ENCODE measurements at regions not wholly inside any gene's neighbourhood (a gene's known extent, or its start where the extent isn't known, plus 50 kb on each side); places are given as distances from the start of the nearest gene placed in this dataset.

DNA sequence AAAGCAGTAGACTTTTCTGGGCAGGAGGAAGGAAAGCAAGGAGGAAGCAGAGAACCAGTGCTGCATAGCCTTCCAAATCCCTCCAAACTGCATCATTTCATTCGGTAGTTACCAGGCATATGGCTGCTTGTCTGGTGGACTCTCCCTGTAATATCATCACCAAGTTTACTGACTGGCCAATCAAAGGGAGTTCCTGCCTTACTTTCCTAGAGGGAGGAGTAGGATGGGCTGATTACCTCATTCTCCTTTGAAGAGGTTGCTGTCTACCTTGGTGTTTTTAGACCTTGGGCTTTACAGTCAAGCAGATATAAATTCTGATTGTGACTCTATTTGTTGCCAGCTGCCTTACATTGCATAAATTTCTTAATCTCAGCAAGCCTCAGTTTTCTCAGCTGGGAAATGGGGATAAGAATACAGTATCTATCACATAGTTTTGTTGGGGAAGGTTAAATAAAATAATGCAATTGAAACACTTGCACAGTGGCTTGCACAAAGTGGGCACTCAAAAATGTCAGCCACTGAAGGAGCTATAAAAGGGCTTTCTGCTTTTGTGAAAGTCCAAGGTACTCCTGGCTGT, 297.3 kb upstream of the PROX1 start (continued):
- no peak for TF ChIP-seq TCF12 (IDR thresholded peaks at IDR 0.05)
- TF ChIP-seq RFX5 (IDR thresholded peaks at IDR 0.05; ENCODE audit: low read length): no peak
- TF ChIP-seq ELF1 (IDR thresholded peaks at IDR 0.05): no peak
- no peak for TF ChIP-seq EZH2phosphoT487 (IDR thresholded peaks at IDR 0.05; ENCODE audit: borderline replicate concordance, low read depth)

DNA sequence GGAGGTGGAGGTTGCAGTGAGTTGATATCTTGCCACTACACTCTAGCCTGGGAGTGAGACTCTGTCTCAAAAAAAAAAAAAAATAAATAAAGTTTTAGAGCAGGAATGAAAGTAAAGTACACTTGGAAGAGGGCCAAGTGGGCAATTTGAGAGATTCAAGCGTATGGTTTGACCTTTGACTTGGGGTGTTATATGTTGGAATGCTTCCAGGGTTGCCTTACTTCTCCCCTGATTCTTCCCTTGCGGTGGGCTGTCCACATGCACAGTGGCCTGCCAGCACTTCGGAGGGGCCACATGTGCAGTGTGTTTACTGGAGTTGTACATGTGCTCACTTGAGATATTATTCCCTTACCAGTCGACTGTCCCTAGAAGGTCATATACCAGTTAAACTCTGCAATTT, 295.5 kb upstream of the PROX1 start:
- H3K9ac ChIP-seq: no peak overlapping the region
- H3K27ac ChIP-seq (ENCODE audit: low read depth in 2 of 2, low read length in 1 of 2): no peak overlapping the region
- H3K79me2 ChIP-seq (ENCODE audit: insufficient read depth): no peaks in the 10 kb centered on the region
- no peaks in the 10 kb centered on the region for H3K9me2 ChIP-seq
- CTCF ChIA-PET: no interaction called here
- no peak overlapping the region for H3K4me3 ChIP-seq (ENCODE audit: low read depth in 2 of 2, low read length in 1 of 2)
- POLR2A ChIA-PET: no interaction called here
- peaks cover 0 to 2% of the 10 kb centered on the region in 2 experiments; a peak in 1 of 4 replicates for H3K4me1 ChIP-seq (ENCODE audit: control insufficient read depth in 1 of 2, insufficient read depth in 2 of 2, low read depth in 1 of 2, low read length in 1 of 2)
- 35% methylated on average over 4 of the region's 4 CpGs for WGBS (ENCODE audit: low lambda C conversion rate)
- DNase-seq: no peak
- no peaks in the 10 kb centered on the region for H3K27me3 ChIP-seq (ENCODE audit: insufficient read depth)
- no peaks in the 10 kb centered on the region for H3K9me3 ChIP-seq
- no peaks in the 10 kb centered on the region for H3K36me3 ChIP-seq (replicated peaks in 1 of 2; ENCODE audit: control insufficient read depth in 1 of 2, insufficient read depth in 2 of 2, low read length in 1 of 2)
- H2AFZ ChIP-seq (ENCODE audit: low read depth): no peak overlapping the region
- no peaks in the 10 kb centered on the region for H4K20me1 ChIP-seq (ENCODE audit: insufficient read depth)
- H3K4me2 ChIP-seq: no peak overlapping the region
- H3F3A ChIP-seq (replicated peaks; ENCODE audit: insufficient read depth): no peaks in the 10 kb centered on the region
- TF ChIP-seq TCF12 (IDR thresholded peaks at IDR 0.05): no peak
- TF ChIP-seq FOXM1 (IDR thresholded peaks at IDR 0.05; ENCODE audit: low read depth): no peak
- TF ChIP-seq MXI1 (IDR thresholded peaks at IDR 0.05; ENCODE audit: low read depth, low read length): no peak
- TF ChIP-seq SIN3A (IDR thresholded peaks at IDR 0.05; ENCODE audit: borderline replicate concordance, low read depth, low read length): no peak
- TF ChIP-seq, protein P1, sequence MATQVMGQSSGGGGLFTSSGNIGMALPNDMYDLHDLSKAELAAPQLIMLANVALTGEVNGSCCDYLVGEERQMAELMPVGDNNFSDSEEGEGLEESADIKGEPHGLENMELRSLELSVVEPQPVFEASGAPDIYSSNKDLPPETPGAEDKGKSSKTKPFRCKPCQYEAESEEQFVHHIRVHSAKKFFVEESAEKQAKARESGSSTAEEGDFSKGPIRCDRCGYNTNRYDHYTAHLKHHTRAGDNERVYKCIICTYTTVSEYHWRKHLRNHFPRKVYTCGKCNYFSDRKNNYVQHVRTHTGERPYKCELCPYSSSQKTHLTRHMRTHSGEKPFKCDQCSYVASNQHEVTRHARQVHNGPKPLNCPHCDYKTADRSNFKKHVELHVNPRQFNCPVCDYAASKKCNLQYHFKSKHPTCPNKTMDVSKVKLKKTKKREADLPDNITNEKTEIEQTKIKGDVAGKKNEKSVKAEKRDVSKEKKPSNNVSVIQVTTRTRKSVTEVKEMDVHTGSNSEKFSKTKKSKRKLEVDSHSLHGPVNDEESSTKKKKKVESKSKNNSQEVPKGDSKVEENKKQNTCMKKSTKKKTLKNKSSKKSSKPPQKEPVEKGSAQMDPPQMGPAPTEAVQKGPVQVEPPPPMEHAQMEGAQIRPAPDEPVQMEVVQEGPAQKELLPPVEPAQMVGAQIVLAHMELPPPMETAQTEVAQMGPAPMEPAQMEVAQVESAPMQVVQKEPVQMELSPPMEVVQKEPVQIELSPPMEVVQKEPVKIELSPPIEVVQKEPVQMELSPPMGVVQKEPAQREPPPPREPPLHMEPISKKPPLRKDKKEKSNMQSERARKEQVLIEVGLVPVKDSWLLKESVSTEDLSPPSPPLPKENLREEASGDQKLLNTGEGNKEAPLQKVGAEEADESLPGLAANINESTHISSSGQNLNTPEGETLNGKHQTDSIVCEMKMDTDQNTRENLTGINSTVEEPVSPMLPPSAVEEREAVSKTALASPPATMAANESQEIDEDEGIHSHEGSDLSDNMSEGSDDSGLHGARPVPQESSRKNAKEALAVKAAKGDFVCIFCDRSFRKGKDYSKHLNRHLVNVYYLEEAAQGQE (IDR thresholded peaks at IDR 0.05; ENCODE audit: low read depth, low read length): no peak
- no peak for TF ChIP-seq EZH2phosphoT487 (IDR thresholded peaks at IDR 0.05; ENCODE audit: borderline replicate concordance, low read depth)
- TF ChIP-seq CHD2 (IDR thresholded peaks at IDR 0.05; ENCODE audit: low read length, partially characterized antibody): no peak
- TF ChIP-seq, protein P2, sequence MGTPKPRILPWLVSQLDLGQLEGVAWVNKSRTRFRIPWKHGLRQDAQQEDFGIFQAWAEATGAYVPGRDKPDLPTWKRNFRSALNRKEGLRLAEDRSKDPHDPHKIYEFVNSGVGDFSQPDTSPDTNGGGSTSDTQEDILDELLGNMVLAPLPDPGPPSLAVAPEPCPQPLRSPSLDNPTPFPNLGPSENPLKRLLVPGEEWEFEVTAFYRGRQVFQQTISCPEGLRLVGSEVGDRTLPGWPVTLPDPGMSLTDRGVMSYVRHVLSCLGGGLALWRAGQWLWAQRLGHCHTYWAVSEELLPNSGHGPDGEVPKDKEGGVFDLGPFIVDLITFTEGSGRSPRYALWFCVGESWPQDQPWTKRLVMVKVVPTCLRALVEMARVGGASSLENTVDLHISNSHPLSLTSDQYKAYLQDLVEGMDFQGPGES (IDR thresholded peaks at IDR 0.05; ENCODE audit: low read depth, low read length): no peak
- TF ChIP-seq RCOR1 (IDR thresholded peaks at IDR 0.05; ENCODE audit: low read length): no peak
- TF ChIP-seq MEF2A (IDR thresholded peaks at IDR 0.05; ENCODE audit: borderline replicate concordance, low read depth): no peak
- TF ChIP-seq, protein P3, sequence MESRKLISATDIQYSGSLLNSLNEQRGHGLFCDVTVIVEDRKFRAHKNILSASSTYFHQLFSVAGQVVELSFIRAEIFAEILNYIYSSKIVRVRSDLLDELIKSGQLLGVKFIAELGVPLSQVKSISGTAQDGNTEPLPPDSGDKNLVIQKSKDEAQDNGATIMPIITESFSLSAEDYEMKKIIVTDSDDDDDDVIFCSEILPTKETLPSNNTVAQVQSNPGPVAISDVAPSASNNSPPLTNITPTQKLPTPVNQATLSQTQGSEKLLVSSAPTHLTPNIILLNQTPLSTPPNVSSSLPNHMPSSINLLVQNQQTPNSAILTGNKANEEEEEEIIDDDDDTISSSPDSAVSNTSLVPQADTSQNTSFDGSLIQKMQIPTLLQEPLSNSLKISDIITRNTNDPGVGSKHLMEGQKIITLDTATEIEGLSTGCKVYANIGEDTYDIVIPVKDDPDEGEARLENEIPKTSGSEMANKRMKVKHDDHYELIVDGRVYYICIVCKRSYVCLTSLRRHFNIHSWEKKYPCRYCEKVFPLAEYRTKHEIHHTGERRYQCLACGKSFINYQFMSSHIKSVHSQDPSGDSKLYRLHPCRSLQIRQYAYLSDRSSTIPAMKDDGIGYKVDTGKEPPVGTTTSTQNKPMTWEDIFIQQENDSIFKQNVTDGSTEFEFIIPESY (IDR thresholded peaks at IDR 0.05; ENCODE audit: borderline replicate concordance, low read depth): no peak
- TF ChIP-seq GABPA (IDR thresholded peaks at IDR 0.05; ENCODE audit: low read depth): no peak
- TF ChIP-seq, protein P4, sequence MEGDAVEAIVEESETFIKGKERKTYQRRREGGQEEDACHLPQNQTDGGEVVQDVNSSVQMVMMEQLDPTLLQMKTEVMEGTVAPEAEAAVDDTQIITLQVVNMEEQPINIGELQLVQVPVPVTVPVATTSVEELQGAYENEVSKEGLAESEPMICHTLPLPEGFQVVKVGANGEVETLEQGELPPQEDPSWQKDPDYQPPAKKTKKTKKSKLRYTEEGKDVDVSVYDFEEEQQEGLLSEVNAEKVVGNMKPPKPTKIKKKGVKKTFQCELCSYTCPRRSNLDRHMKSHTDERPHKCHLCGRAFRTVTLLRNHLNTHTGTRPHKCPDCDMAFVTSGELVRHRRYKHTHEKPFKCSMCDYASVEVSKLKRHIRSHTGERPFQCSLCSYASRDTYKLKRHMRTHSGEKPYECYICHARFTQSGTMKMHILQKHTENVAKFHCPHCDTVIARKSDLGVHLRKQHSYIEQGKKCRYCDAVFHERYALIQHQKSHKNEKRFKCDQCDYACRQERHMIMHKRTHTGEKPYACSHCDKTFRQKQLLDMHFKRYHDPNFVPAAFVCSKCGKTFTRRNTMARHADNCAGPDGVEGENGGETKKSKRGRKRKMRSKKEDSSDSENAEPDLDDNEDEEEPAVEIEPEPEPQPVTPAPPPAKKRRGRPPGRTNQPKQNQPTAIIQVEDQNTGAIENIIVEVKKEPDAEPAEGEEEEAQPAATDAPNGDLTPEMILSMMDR (IDR thresholded peaks at IDR 0.05): no peak
- TF ChIP-seq RAD21 (IDR thresholded peaks at IDR 0.05; ENCODE audit: low read length): no peak
- no peak for TF ChIP-seq EP300 (IDR thresholded peaks at IDR 0.05; ENCODE audit: borderline replicate concordance in 1 of 2, low read depth in 1 of 2, low read length in 1 of 2)
- TF ChIP-seq, protein P5, sequence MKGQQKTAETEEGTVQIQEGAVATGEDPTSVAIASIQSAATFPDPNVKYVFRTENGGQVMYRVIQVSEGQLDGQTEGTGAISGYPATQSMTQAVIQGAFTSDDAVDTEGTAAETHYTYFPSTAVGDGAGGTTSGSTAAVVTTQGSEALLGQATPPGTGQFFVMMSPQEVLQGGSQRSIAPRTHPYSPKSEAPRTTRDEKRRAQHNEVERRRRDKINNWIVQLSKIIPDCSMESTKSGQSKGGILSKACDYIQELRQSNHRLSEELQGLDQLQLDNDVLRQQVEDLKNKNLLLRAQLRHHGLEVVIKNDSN (IDR thresholded peaks at IDR 0.05; ENCODE audit: borderline replicate concordance, low read depth): no peak
- TF ChIP-seq TAF1 (IDR thresholded peaks at IDR 0.05; ENCODE audit: borderline replicate concordance, low read depth, low read length): no peak
- no peak for TF ChIP-seq FOXJ3 (CRISPR knock-in tag; IDR thresholded peaks at IDR 0.05)
- TF ChIP-seq GATA2 (CRISPR knock-in tag; IDR thresholded peaks at IDR 0.05): no peak

Data from SK-N-SH (cell line).